ENCODE measurements at regions not wholly inside any gene's neighbourhood (a gene's known extent, or its start where the extent isn't known, plus 50 kb on each side); places are given as distances from the start of the nearest gene placed in this dataset.

DNA sequence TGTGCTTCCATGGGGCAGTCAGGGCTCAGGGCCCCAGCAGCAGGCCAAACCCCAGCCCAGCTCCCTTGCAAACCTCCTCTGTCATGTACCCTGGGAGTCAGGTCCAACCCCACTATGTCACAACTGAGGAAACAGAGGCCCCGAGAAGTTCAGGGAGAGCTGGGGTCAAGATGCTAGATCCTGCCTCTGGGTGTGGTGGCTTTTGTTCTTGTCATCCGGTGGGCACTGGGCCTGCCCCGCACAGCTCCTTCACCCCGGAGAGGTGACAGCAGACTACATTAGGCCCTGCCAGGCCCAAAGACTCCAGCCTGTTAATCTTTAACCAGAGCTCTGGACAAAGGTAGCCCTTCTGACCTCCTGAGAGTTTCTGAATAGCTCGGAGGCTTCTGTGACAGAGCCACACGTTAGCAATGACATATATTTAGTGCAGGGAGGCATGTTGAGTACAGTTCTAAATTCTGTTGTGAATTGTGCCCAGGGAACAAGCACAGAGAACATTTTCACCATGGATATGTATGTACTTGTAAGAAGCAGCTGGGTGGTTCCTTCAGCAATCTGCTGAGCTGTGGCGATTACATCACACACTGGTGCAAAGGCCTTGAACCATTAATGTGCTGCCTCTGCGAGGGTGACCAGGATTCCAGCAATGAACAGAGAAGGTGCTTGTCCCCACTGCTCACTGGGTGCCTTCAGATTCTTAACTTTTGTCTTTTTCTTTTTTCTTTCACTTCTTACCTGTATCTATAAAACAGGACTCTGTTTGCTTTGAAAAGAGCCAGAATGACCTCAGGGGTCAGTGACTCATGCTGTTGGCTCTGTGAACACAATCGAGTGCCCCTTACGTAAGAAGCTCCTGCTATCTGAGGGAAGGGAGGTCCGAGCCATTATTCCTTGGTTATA is 102.8 kb downstream of the RHOU start (continued):
- TF ChIP-seq ZNF703 (CRISPR knock-in tag; IDR thresholded peaks at IDR 0.05; ENCODE audit: borderline replicate concordance) (peak; percentile 4; the same call in 1 of the 2 replicates), SRY (CRISPR knock-in tag; IDR thresholded peaks at IDR 0.05) (0 out of 2 replicates have a peak, but pooled peaks have one; percentile 11), TCF7 (IDR thresholded peaks at IDR 0.05; ENCODE audit: low read depth) (peak; percentile 67), MED13 (CRISPR knock-in tag; IDR thresholded peaks at IDR 0.05) (peak; percentile 74; the same call in 1 of the 2 replicates), FOSL2 (CRISPR knock-in tag; IDR thresholded peaks at IDR 0.05) (peak; percentile 100), KLF12 (CRISPR knock-in tag; IDR thresholded peaks at IDR 0.05; ENCODE audit: borderline replicate concordance) (peak; percentile 78), RNF219 (CRISPR knock-in tag; IDR thresholded peaks at IDR 0.05) (peak; percentile 94; the same call in 1 of the 2 replicates), DNMT3B (CRISPR knock-in tag; conservative IDR thresholded peaks at IDR 0.05) (no peak), WIZ (CRISPR knock-in tag; IDR thresholded peaks at IDR 0.05) (no peak), ERF (CRISPR knock-in tag; IDR thresholded peaks at IDR 0.05) (peak; percentile 47; the same call in 1 of the 2 replicates), ZNF556 (CRISPR knock-in tag; IDR thresholded peaks at IDR 0.05; ENCODE audit: borderline replicate concordance) (peak; percentile 46; the same call in 1 of the 2 replicates)
- TF ChIP-seq, protein P1, sequence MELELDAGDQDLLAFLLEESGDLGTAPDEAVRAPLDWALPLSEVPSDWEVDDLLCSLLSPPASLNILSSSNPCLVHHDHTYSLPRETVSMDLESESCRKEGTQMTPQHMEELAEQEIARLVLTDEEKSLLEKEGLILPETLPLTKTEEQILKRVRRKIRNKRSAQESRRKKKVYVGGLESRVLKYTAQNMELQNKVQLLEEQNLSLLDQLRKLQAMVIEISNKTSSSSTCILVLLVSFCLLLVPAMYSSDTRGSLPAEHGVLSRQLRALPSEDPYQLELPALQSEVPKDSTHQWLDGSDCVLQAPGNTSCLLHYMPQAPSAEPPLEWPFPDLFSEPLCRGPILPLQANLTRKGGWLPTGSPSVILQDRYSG (CRISPR knock-in tag; IDR thresholded peaks at IDR 0.05) = 0 out of 2 replicates have a peak, but pooled peaks have one; percentile 38
- TF ChIP-seq, protein P2, sequence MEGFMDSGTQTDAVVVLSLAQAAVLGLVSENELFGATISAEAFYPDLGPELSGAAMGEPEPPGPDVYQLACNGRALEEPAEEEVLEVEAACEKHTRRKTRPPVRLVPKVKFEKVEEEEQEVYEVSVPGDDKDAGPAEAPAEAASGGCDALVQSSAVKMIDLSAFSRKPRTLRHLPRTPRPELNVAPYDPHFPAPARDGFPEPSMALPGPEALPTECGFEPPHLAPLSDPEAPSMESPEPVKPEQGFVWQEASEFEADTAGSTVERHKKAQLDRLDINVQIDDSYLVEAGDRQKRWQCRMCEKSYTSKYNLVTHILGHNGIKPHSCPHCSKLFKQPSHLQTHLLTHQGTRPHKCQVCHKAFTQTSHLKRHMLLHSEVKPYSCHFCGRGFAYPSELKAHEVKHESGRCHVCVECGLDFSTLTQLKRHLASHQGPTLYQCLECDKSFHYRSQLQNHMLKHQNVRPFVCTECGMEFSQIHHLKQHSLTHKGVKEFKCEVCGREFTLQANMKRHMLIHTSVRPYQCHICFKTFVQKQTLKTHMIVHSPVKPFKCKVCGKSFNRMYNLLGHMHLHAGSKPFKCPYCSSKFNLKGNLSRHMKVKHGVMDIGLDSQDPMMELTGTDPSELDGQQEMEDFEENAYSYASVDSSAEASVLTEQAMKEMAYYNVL (CRISPR knock-in tag; IDR thresholded peaks at IDR 0.05; ENCODE audit: borderline replicate concordance) = peak; percentile 95
- TF ChIP-seq, protein P3, sequence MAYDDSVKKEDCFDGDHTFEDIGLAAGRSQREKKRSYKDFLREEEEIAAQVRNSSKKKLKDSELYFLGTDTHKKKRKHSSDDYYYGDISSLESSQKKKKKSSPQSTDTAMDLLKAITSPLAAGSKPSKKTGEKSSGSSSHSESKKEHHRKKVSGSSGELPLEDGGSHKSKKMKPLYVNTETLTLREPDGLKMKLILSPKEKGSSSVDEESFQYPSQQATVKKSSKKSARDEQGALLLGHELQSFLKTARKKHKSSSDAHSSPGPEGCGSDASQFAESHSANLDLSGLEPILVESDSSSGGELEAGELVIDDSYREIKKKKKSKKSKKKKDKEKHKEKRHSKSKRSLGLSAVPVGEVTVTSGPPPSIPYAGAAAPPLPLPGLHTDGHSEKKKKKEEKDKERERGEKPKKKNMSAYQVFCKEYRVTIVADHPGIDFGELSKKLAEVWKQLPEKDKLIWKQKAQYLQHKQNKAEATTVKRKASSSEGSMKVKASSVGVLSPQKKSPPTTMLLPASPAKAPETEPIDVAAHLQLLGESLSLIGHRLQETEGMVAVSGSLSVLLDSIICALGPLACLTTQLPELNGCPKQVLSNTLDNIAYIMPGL (CRISPR knock-in tag; IDR thresholded peaks at IDR 0.05; ENCODE audit: borderline replicate concordance in 1 of 2, low read depth in 1 of 2) = peak in 1 of 2 experiments; percentile 18; a peak in 1 of 4 replicates

Measured in HepG2 (cell line).